H1 (cell line): ENCODE measurements at regions not wholly inside any gene's neighbourhood (a gene's known extent, or its start where the extent isn't known, plus 50 kb on each side); places are given as distances from the start of the nearest gene placed in this dataset.

Experiments used
- ASH2L ChIP-seq: fragments of 200-600, 300-600 bp; sonication (generic); IDR thresholded peaks from one replicate; pipeline ENCODE4 v1.7.1; 2017; ENCODE audit warnings: low read length
- GABPA ChIP-seq: IDR thresholded peaks from 2 replicates; pipeline ENCODE4 v1.6.1; 2011; ENCODE audit warnings: mild to moderate bottlenecking, low read length, moderate library complexity, borderline replicate concordance; ENCODE audit not compliant: insufficient read depth
- KDM4A ChIP-seq: IDR thresholded peaks from one replicate; pipeline ENCODE4 v1.7.1; 2012; ENCODE audit warnings: low read depth, mild to moderate bottlenecking, moderate library complexity, low read length, inconsistent platforms; ENCODE audit not compliant: severe bottlenecking
- KDM5A ChIP-seq: fragments of 200-600 bp; IDR thresholded peaks from 2 replicates; pipeline ENCODE4 v1.7.1; 2012; ENCODE audit warnings: mild to moderate bottlenecking, low read length, inconsistent platforms, mixed read lengths
- SIN3A ChIP-seq, 2 experiments: IDR thresholded peaks in 1 of 2; conservative IDR thresholded peaks in 1 of 2; 2 replicates each; pipeline ENCODE4 v1.6.1; 2011 to 2012; ENCODE audit warnings: low read length in 2 of 2, improper control_type of control experiment in 1 of 2, low read depth in 1 of 2, mild to moderate bottlenecking in 1 of 2
- TAF1 ChIP-seq: IDR thresholded peaks from 2 replicates; pipeline ENCODE4 v1.6.1; 2011; ENCODE audit warnings: mild to moderate bottlenecking, low read depth, low read length
- TEAD4 ChIP-seq: IDR thresholded peaks from 2 replicates; pipeline ENCODE4 v1.6.1; 2012; ENCODE audit warnings: low read depth, low read length, inconsistent platforms, mixed read lengths
- TF ChIP-seq, protein P1 (sequence below): fragments of 300-600 bp; sonication (generic); IDR thresholded peaks from 2 replicates; pipeline ENCODE4 v1.7.1; 2012; ENCODE audit warnings: low read length, moderate library complexity, mild to moderate bottlenecking, inconsistent platforms; ENCODE audit not compliant: insufficient replicate concordance
- TF ChIP-seq, protein P2 (sequence below): IDR thresholded peaks from 2 replicates; pipeline ENCODE4 v1.6.1; 2011; ENCODE audit warnings: low read length, improper control_type of control experiment

DNA sequence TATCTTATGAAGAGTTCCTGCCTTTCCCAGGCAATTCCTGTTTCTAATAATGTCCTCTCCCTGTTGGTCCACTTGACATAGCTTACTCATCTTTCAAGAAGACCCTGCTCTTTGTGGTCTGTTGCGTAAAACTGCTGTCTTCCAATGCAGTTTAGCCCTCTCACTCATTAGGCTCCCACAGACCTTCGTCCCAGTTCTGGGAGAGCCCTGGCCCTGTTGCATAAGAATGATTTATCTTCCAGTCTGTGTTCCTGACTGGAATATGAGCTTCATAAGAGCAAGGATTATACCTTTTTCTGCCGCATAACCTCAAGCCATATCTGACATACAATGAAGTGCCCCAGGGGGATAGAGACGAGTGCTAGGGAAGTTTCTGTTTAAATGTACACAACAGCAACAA, 365.9 kb upstream of the NOVA1 start (continued):
- TF ChIP-seq, protein P1, sequence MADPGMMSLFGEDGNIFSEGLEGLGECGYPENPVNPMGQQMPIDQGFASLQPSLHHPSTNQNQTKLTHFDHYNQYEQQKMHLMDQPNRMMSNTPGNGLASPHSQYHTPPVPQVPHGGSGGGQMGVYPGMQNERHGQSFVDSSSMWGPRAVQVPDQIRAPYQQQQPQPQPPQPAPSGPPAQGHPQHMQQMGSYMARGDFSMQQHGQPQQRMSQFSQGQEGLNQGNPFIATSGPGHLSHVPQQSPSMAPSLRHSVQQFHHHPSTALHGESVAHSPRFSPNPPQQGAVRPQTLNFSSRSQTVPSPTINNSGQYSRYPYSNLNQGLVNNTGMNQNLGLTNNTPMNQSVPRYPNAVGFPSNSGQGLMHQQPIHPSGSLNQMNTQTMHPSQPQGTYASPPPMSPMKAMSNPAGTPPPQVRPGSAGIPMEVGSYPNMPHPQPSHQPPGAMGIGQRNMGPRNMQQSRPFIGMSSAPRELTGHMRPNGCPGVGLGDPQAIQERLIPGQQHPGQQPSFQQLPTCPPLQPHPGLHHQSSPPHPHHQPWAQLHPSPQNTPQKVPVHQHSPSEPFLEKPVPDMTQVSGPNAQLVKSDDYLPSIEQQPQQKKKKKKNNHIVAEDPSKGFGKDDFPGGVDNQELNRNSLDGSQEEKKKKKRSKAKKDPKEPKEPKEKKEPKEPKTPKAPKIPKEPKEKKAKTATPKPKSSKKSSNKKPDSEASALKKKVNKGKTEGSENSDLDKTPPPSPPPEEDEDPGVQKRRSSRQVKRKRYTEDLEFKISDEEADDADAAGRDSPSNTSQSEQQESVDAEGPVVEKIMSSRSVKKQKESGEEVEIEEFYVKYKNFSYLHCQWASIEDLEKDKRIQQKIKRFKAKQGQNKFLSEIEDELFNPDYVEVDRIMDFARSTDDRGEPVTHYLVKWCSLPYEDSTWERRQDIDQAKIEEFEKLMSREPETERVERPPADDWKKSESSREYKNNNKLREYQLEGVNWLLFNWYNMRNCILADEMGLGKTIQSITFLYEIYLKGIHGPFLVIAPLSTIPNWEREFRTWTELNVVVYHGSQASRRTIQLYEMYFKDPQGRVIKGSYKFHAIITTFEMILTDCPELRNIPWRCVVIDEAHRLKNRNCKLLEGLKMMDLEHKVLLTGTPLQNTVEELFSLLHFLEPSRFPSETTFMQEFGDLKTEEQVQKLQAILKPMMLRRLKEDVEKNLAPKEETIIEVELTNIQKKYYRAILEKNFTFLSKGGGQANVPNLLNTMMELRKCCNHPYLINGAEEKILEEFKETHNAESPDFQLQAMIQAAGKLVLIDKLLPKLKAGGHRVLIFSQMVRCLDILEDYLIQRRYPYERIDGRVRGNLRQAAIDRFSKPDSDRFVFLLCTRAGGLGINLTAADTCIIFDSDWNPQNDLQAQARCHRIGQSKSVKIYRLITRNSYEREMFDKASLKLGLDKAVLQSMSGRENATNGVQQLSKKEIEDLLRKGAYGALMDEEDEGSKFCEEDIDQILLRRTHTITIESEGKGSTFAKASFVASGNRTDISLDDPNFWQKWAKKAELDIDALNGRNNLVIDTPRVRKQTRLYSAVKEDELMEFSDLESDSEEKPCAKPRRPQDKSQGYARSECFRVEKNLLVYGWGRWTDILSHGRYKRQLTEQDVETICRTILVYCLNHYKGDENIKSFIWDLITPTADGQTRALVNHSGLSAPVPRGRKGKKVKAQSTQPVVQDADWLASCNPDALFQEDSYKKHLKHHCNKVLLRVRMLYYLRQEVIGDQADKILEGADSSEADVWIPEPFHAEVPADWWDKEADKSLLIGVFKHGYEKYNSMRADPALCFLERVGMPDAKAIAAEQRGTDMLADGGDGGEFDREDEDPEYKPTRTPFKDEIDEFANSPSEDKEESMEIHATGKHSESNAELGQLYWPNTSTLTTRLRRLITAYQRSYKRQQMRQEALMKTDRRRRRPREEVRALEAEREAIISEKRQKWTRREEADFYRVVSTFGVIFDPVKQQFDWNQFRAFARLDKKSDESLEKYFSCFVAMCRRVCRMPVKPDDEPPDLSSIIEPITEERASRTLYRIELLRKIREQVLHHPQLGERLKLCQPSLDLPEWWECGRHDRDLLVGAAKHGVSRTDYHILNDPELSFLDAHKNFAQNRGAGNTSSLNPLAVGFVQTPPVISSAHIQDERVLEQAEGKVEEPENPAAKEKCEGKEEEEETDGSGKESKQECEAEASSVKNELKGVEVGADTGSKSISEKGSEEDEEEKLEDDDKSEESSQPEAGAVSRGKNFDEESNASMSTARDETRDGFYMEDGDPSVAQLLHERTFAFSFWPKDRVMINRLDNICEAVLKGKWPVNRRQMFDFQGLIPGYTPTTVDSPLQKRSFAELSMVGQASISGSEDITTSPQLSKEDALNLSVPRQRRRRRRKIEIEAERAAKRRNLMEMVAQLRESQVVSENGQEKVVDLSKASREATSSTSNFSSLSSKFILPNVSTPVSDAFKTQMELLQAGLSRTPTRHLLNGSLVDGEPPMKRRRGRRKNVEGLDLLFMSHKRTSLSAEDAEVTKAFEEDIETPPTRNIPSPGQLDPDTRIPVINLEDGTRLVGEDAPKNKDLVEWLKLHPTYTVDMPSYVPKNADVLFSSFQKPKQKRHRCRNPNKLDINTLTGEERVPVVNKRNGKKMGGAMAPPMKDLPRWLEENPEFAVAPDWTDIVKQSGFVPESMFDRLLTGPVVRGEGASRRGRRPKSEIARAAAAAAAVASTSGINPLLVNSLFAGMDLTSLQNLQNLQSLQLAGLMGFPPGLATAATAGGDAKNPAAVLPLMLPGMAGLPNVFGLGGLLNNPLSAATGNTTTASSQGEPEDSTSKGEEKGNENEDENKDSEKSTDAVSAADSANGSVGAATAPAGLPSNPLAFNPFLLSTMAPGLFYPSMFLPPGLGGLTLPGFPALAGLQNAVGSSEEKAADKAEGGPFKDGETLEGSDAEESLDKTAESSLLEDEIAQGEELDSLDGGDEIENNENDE: no peak
- TF ChIP-seq KDM4A (no peak), TEAD4 (no peak), GABPA (no peak), ASH2L (no peak), KDM5A (no peak), TAF1 (no peak), SIN3A (conservative IDR thresholded peaks at IDR 0.05 in 1 of 2, IDR thresholded peaks at IDR 0.05 in 1 of 2; ENCODE audit: low read depth in 1 of 2, low read length in 2 of 2) (no peak)
- TF ChIP-seq, protein P2, sequence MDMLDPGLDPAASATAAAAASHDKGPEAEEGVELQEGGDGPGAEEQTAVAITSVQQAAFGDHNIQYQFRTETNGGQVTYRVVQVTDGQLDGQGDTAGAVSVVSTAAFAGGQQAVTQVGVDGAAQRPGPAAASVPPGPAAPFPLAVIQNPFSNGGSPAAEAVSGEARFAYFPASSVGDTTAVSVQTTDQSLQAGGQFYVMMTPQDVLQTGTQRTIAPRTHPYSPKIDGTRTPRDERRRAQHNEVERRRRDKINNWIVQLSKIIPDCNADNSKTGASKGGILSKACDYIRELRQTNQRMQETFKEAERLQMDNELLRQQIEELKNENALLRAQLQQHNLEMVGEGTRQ: no peak
